ENCODE measurements at regions not wholly inside any gene's neighbourhood (a gene's known extent, or its start where the extent isn't known, plus 50 kb on each side); places are given as distances from the start of the nearest gene placed in this dataset.

- H3K4me3 ChIP-seq (ENCODE audit: low read length), result no peak overlapping the region
- H3K4me2 ChIP-seq (ENCODE audit: low read length), result no peak overlapping the region
- TF ChIP-seq CTCF (IDR thresholded peaks at IDR 0.05; ENCODE audit: low read depth, low read length, poor library complexity, severe bottlenecking), result no peak
- TF ChIP-seq EZH2phosphoT487 (IDR thresholded peaks at IDR 0.05; ENCODE audit: borderline replicate concordance, low read length), result no peak
- no peak overlapping the region for H3K27ac ChIP-seq (ENCODE audit: low read depth, low read length)
- no peaks in the 10 kb centered on the region for H3K9me2 ChIP-seq (replicated peaks; ENCODE audit: control insufficient read depth, low read length)
- peaks cover 65% of the 10 kb centered on the region for H3K27me3 ChIP-seq (ENCODE audit: control insufficient read depth, low read length)
- no peaks in the 10 kb centered on the region for H3K36me3 ChIP-seq (ENCODE audit: control insufficient read depth, low read length)
- H3K9me3 ChIP-seq (ENCODE audit: control insufficient read depth, insufficient read depth, low read length), result no peaks in the 10 kb centered on the region
- H3K4me1 ChIP-seq (ENCODE audit: control insufficient read depth, low read length), result peaks cover 8% of the 10 kb centered on the region; the same call in 1 of the 2 replicates
- H3F3A ChIP-seq (ENCODE audit: control insufficient read depth, insufficient read depth), result no peaks in the 10 kb centered on the region
- H4K20me1 ChIP-seq (ENCODE audit: control insufficient read depth, insufficient read depth, low read depth, low read length), result no peaks in the 10 kb centered on the region
- no peaks in the 10 kb centered on the region for H3K79me2 ChIP-seq (ENCODE audit: control insufficient read depth, low read length)
Observed at GRCh38 chr15:89408372-89409183, 74.0 kb upstream of the POLG start.

GRCh38 chr15:89406940-89407607, 72.5 kb upstream of the POLG start:
- no peaks in the 10 kb centered on the region for H3K9me2 ChIP-seq (replicated peaks; ENCODE audit: control insufficient read depth, low read length)
- H3K4me1 ChIP-seq (ENCODE audit: control insufficient read depth, low read length), result peaks cover 8% of the 10 kb centered on the region; the same call in 1 of the 2 replicates
- H3K27ac ChIP-seq (ENCODE audit: low read depth, low read length), result no peak overlapping the region
- H3K4me3 ChIP-seq (ENCODE audit: low read length), result no peak overlapping the region
- H3K79me2 ChIP-seq (ENCODE audit: control insufficient read depth, low read length), result no peaks in the 10 kb centered on the region
- H3F3A ChIP-seq (ENCODE audit: control insufficient read depth, insufficient read depth), result no peaks in the 10 kb centered on the region
- no peak overlapping the region for H3K4me2 ChIP-seq (ENCODE audit: low read length)
- peaks cover 64% of the 10 kb centered on the region for H3K27me3 ChIP-seq (ENCODE audit: control insufficient read depth, low read length)
- H4K20me1 ChIP-seq (ENCODE audit: control insufficient read depth, insufficient read depth, low read depth, low read length), result no peaks in the 10 kb centered on the region
- no peaks in the 10 kb centered on the region for H3K36me3 ChIP-seq (ENCODE audit: control insufficient read depth, low read length)
- H3K9me3 ChIP-seq (ENCODE audit: control insufficient read depth, insufficient read depth, low read length), result no peaks in the 10 kb centered on the region
- TF ChIP-seq EZH2phosphoT487 (IDR thresholded peaks at IDR 0.05; ENCODE audit: borderline replicate concordance, low read length) (no peak), CTCF (IDR thresholded peaks at IDR 0.05; ENCODE audit: low read depth, low read length, poor library complexity, severe bottlenecking) (no peak)

- H3K9me3 ChIP-seq (ENCODE audit: control insufficient read depth, insufficient read depth, low read length), result no peaks in the 10 kb centered on the region
- no peaks in the 10 kb centered on the region for H3K36me3 ChIP-seq (ENCODE audit: control insufficient read depth, low read length)
- no peak overlapping the region for H3K4me3 ChIP-seq (ENCODE audit: low read length)
- TF ChIP-seq EZH2phosphoT487 (IDR thresholded peaks at IDR 0.05; ENCODE audit: borderline replicate concordance, low read length) (no peak), CTCF (IDR thresholded peaks at IDR 0.05; ENCODE audit: low read depth, low read length, poor library complexity, severe bottlenecking) (no peak)
- no peak overlapping the region for H3K27ac ChIP-seq (ENCODE audit: low read depth, low read length)
- H3K9me2 ChIP-seq (replicated peaks; ENCODE audit: control insufficient read depth, low read length), result no peaks in the 10 kb centered on the region
- peaks cover 6% of the 10 kb centered on the region; the same call in 1 of the 2 replicates for H3K4me1 ChIP-seq (ENCODE audit: control insufficient read depth, low read length)
- no peaks in the 10 kb centered on the region for H3F3A ChIP-seq (ENCODE audit: control insufficient read depth, insufficient read depth)
- H3K4me2 ChIP-seq (ENCODE audit: low read length), result no peak overlapping the region
- H3K27me3 ChIP-seq (ENCODE audit: control insufficient read depth, low read length), result peaks cover 63% of the 10 kb centered on the region
- H3K79me2 ChIP-seq (ENCODE audit: control insufficient read depth, low read length), result no peaks in the 10 kb centered on the region
- no peaks in the 10 kb centered on the region for H4K20me1 ChIP-seq (ENCODE audit: control insufficient read depth, insufficient read depth, low read depth, low read length)
Observed at GRCh38 chr15:89406218-89406939, 71.8 kb upstream of the POLG start.
